ENCODE measurements at regions not wholly inside any gene's neighbourhood (a gene's known extent, or its start where the extent isn't known, plus 50 kb on each side); places are given as distances from the start of the nearest gene placed in this dataset.

DNA sequence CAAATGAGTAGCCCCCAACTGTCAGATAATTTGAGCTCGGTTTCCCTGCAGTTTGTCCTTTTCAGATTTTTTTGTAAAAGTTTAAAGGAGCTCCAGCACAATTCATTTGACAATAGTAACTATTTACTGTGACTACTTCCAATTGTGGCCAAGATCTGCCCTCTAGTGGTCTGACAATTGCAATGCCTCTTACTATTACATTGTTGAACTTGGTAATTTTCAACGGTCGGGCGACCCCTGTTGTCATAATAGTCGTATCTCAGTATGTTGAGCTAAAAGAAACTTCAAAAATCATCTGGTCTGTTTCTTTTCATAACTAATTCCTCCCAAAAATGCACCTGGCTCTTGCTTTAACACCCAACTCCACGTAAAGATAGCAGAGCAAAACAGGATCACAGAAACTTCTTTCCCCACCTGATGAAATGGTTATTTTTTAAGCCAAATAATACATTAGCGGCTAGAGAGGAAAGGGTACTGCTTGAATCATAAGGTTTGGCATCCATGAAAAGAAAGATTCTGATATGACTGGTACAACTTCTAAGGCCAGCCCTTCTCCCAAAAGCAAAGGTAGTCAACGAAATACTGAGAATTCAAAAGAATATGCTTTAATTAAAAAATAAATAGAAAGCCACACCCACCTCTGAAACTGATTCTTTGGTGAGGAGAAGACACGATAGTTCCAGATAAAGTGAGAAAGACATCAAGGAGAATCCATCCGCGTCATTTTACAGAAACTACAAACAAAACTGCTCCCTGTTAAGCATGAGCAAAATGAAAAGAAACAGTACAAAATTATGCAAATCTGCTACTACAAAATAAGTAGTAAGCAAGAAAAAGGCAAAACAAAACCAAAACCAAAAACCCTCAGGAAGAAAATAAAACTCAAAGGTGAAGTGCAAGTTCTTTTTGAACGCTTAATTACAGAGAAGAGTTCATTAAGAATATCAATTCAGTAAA lies 76.9 kb upstream of the HTR4 start:
- Histone ChIP-seq H3K4me3 (peak overlapping the region in 1 of 4 donors; percentile 34), H3K27me3 (no peaks in the 10 kb centered on the region), H3K27ac (peak overlapping the region in 2 of 4 donors; percentile 10 to 22), H3K9me3 (no peaks in the 10 kb centered on the region), H3K36me3 (no peaks in the 10 kb centered on the region), H3K4me1 (peaks cover 0 to 23% (median 11%) of the 10 kb centered on the region in 3 donors)
- DNase-seq: no peak
- intact Hi-C loops (cut with DNase I): loop anchor here (2.0 to 10.0 kb wide), 3 partner anchors 274 to 304 kb away; no protein-coding TSS in a partner anchor
- TF ChIP-seq, protein P1, sequence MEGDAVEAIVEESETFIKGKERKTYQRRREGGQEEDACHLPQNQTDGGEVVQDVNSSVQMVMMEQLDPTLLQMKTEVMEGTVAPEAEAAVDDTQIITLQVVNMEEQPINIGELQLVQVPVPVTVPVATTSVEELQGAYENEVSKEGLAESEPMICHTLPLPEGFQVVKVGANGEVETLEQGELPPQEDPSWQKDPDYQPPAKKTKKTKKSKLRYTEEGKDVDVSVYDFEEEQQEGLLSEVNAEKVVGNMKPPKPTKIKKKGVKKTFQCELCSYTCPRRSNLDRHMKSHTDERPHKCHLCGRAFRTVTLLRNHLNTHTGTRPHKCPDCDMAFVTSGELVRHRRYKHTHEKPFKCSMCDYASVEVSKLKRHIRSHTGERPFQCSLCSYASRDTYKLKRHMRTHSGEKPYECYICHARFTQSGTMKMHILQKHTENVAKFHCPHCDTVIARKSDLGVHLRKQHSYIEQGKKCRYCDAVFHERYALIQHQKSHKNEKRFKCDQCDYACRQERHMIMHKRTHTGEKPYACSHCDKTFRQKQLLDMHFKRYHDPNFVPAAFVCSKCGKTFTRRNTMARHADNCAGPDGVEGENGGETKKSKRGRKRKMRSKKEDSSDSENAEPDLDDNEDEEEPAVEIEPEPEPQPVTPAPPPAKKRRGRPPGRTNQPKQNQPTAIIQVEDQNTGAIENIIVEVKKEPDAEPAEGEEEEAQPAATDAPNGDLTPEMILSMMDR (IDR thresholded peaks at IDR 0.05): peak; percentile 66 to 89 (median 88)
- TF ChIP-seq POLR2A (IDR thresholded peaks at IDR 0.05): no peak
- 18 to 24% methylated on average over 12 of the region's 12 CpGs for WGBS, 2 donors

DNA sequence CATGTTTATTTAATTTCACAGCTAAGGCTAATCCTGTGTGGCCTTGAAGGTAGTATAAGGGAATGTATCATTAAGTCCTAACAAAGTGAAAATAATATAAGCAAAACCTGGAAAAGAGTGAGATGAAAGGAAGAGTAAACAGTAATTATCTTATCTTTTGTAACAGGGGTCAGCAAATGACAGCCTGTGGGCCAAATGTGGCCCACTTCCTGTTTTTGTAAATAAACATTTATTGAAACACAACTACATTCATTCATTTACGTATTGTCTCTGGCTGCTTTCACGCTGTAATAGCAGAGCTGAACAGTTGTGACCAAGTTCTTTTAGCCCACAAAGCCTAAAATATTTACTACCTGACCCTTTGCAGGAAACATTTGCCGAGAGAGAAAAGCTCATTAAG lies 78.4 kb upstream of the HTR4 start:
- intact Hi-C loops (cut with DNase I): loop anchor here (10.0 kb wide), 2 partner anchors 272 to 302 kb away; no protein-coding TSS in a partner anchor
- Histone ChIP-seq H3K36me3 (no peaks in the 10 kb centered on the region), H3K4me1 (peaks cover 0 to 23% (median 11%) of the 10 kb centered on the region in 3 donors), H3K27me3 (no peaks in the 10 kb centered on the region), H3K27ac (no peak overlapping the region), H3K9me3 (no peaks in the 10 kb centered on the region), H3K4me3 (no peak overlapping the region)
- TF ChIP-seq POLR2A (IDR thresholded peaks at IDR 0.05): no peak
- TF ChIP-seq, protein P1 (IDR thresholded peaks at IDR 0.05): no peak
- DNase-seq: no peak
- WGBS, 2 donors: 57 to 79% methylated on average over 3 of the region's 3 CpGs

DNA sequence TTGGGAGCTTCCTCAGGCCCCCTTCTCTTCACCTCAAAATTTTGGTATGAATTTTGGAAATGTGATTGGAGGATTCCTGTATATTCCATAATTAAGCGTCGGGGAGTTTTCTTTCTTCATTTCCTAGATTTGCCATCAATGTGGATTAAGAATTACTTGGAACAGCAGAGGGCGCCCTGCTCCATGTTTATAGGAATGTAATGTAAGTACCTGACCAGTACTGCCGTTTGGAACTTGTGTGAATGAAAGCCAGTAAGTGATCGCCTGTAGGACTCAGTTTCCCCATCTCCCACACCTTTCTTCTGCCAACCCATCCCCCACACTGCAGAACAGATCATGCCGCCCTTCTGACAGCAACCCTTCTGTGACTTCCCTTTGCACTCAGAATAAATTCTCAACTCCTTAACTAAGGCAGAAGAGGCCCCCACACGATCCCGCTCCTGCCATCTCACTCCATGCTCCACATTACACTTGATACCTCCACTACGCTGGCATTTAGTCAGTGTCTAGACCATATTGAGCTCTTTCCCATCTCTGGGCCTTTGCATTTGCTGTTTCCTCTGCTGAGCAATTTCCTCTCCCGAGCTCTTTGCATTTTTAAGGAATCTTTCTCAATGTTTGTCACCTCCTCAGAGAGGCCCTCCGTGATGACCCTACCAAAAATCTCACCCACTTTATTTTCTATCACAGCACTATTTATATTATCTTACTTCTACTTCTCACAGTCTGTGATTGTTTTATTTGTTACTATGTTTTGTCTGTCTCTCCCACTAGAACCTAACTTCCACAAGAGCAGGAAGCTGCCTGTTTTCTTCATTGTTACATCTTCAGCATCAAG lies 79.5 kb upstream of the HTR4 start:
- H3K9me3 ChIP-seq: no peaks in the 10 kb centered on the region
- H3K4me1 ChIP-seq: peaks cover 0 to 23% (median 11%) of the 10 kb centered on the region in 3 donors
- TF ChIP-seq POLR2A (IDR thresholded peaks at IDR 0.05): no peak
- TF ChIP-seq, protein P1 (IDR thresholded peaks at IDR 0.05): peak; percentile 64 to 76 (median 68)
- H3K27me3 ChIP-seq: no peaks in the 10 kb centered on the region
- no peaks in the 10 kb centered on the region for H3K36me3 ChIP-seq
- H3K4me3 ChIP-seq: no peak overlapping the region
- intact Hi-C loops (cut with DNase I): loop anchor here (10.0 kb wide), 2 partner anchors 271 to 301 kb away; no protein-coding TSS in a partner anchor
- WGBS, 2 donors: 29 to 32% methylated on average over 11 of the region's 11 CpGs
- no peak overlapping the region for H3K27ac ChIP-seq
- peak; percentile 17 for DNase-seq

DNA sequence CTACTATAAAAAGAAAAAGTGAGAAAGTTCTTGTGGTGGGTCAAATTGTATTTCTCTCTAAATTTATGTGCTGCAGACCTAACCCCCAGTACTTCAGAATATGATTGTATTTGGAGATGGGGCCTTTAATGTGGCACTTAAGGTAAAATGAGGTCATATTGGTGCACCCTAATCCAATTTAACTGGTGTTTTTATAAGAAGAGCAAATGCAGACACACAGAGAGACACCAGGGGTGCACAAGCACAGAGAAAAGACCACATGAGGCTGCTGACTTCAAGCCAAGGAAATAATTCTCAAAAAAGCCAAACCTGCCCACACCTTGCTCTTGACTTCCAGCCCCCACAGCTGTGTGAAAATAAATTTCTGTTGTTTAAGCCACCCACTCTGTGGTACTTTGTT lies 80.2 kb upstream of the HTR4 start:
- no peak for TF ChIP-seq POLR2A (IDR thresholded peaks at IDR 0.05)
- TF ChIP-seq, protein P1 (IDR thresholded peaks at IDR 0.05): peak in 1 of 6 experiments; percentile 7
- intact Hi-C loops (cut with DNase I): loop anchor here (10.0 kb wide), 2 partner anchors 270 to 300 kb away; no protein-coding TSS in a partner anchor
- H3K4me1 ChIP-seq: peaks cover 0 to 29% (median 15%) of the 10 kb centered on the region in 3 donors
- no peak overlapping the region for H3K27ac ChIP-seq
- H3K36me3 ChIP-seq: no peaks in the 10 kb centered on the region
- no peak overlapping the region for H3K4me3 ChIP-seq
- DNase-seq: no peak
- H3K9me3 ChIP-seq: no peaks in the 10 kb centered on the region
- no peaks in the 10 kb centered on the region for H3K27me3 ChIP-seq

Data from esophagus squamous epithelium (tissue), 5 donors.